HG02885 (cell line): ENCODE measurements at regions not wholly inside any gene's neighbourhood (a gene's known extent, or its start where the extent isn't known, plus 50 kb on each side); places are given as distances from the start of the nearest gene placed in this dataset.

Experiments
- ATAC-seq: cut with Tn5 transposase; IDR thresholded peaks from one replicate; pipeline ENCODE4 v1.9.1; 2021; ENCODE audit warnings: mild to moderate bottlenecking; ENCODE audit not compliant: unreplicated experiment, poor library complexity

GRCh38 chr12:124450376-124450750 is 117.0 kb downstream of the NCOR2 start:
- ATAC-seq, result no peak

GRCh38 chr12:124449623-124450375 is 117.6 kb downstream of the NCOR2 start:
- ATAC-seq, result no peak

- ATAC-seq, result no peak
These were observed 118.3 kb downstream of the NCOR2 start for GRCh38 chr12:124448955-124449622.

GRCh38 chr12:124448241-124448954 is 119.0 kb downstream of the NCOR2 start:
- ATAC-seq, result no peak

- ATAC-seq, result no peak
These were observed 121.0 kb downstream of the NCOR2 start for GRCh38 chr12:124446364-124446763.

- no peak for ATAC-seq
These were observed 121.6 kb downstream of the NCOR2 start for GRCh38 chr12:124445826-124446225.

GRCh38 chr12:124445121-124445718 is 122.2 kb downstream of the NCOR2 start:
- no peak for ATAC-seq

GRCh38 chr12:124443931-124444712 is 123.3 kb downstream of the NCOR2 start:
- no peak for ATAC-seq

GRCh38 chr12:124442772-124443445 is 124.5 kb downstream of the NCOR2 start:
- no peak for ATAC-seq

- no peak for ATAC-seq
These were observed 125.1 kb downstream of the NCOR2 start for GRCh38 chr12:124442281-124442680.

GRCh38 chr12:124441443-124442194 is 125.8 kb downstream of the NCOR2 start:
- no peak for ATAC-seq

GRCh38 chr12:124440841-124441381 is 126.5 kb downstream of the NCOR2 start:
- no peak for ATAC-seq

- ATAC-seq, result no peak
These were observed 127.3 kb downstream of the NCOR2 start for GRCh38 chr12:124440031-124440626.

GRCh38 chr12:124438437-124439056 is 128.9 kb downstream of the NCOR2 start:
- ATAC-seq, result no peak

- ATAC-seq, result no peak
These were observed 129.6 kb downstream of the NCOR2 start for GRCh38 chr12:124437617-124438436.

GRCh38 chr12:124437121-124437520 is 130.3 kb downstream of the NCOR2 start:
- no peak for ATAC-seq

GRCh38 chr12:124436366-124436765 is 131.0 kb downstream of the NCOR2 start:
- no peak for ATAC-seq
